ENCODE measurements at regions not wholly inside any gene's neighbourhood (a gene's known extent, or its start where the extent isn't known, plus 50 kb on each side); places are given as distances from the start of the nearest gene placed in this dataset.

GRCh38 chr10:107873007-107873406 lies 708.5 kb upstream of the SORCS1 start:
- Histone ChIP-seq H4K20me1 (ENCODE audit: insufficient read depth, poor library complexity, severe bottlenecking) (no peaks in the 10 kb centered on the region), H3K4me2 (no peak overlapping the region), H3K36me3 (replicated peaks; ENCODE audit: insufficient read depth, low read depth) (no peaks in the 10 kb centered on the region), H3K27ac (no peak overlapping the region), H3K4me1 (ENCODE audit: insufficient read depth) (no peaks in the 10 kb centered on the region), H2AFZ (no peak overlapping the region), H3K4me3 (no peak overlapping the region), H3K79me2 (no peaks in the 10 kb centered on the region), H3K27me3 (no peaks in the 10 kb centered on the region), H3K9me3 (ENCODE audit: low read depth) (no peaks in the 10 kb centered on the region), H3K9me2 (replicated peaks; ENCODE audit: insufficient read depth) (no peaks in the 10 kb centered on the region)
- TF ChIP-seq CTCF (IDR thresholded peaks at IDR 0.05; ENCODE audit: poor library complexity) (no peak), EZH2phosphoT487 (IDR thresholded peaks at IDR 0.05; ENCODE audit: low read depth, severe bottlenecking, unreplicated experiment) (no peak), EZH2 (IDR thresholded peaks at IDR 0.05; ENCODE audit: borderline replicate concordance) (no peak)
- no peak for DNase-seq (ENCODE audit: low spot score)
- 92% methylated on average over 3 of the region's 3 CpGs for WGBS (ENCODE audit: low lambda C conversion rate, missing lambda C conversion rate)

- DNase-seq (ENCODE audit: low spot score): no peak
- WGBS (ENCODE audit: low lambda C conversion rate, missing lambda C conversion rate): 68% methylated on average over 6 of the region's 6 CpGs
- no peaks in the 10 kb centered on the region for H3K9me3 ChIP-seq (ENCODE audit: low read depth)
These were observed 701.2 kb upstream of the SORCS1 start for GRCh38 chr10:107865691-107866090.

GRCh38 chr10:107859065-107859464 lies 694.6 kb upstream of the SORCS1 start:
- no peaks in the 10 kb centered on the region for H3K27me3 ChIP-seq
- H3K27ac ChIP-seq: no peak overlapping the region
- H3K4me1 ChIP-seq (ENCODE audit: insufficient read depth): no peaks in the 10 kb centered on the region
- 85% methylated on average over 5 of the region's 5 CpGs for WGBS (ENCODE audit: low lambda C conversion rate, missing lambda C conversion rate)
- H3K4me3 ChIP-seq: no peak overlapping the region
- no peaks in the 10 kb centered on the region for H3K36me3 ChIP-seq (replicated peaks; ENCODE audit: insufficient read depth, low read depth)
- no peaks in the 10 kb centered on the region for H4K20me1 ChIP-seq (ENCODE audit: insufficient read depth, poor library complexity, severe bottlenecking)
- no peaks in the 10 kb centered on the region for H3K9me3 ChIP-seq (ENCODE audit: low read depth)
- no peak overlapping the region for H2AFZ ChIP-seq
- no peak for DNase-seq (ENCODE audit: low spot score)
- H3K9me2 ChIP-seq (replicated peaks; ENCODE audit: insufficient read depth): no peaks in the 10 kb centered on the region
- H3K4me2 ChIP-seq: no peak overlapping the region
- TF ChIP-seq EZH2phosphoT487 (IDR thresholded peaks at IDR 0.05; ENCODE audit: low read depth, severe bottlenecking, unreplicated experiment) (no peak), CTCF (IDR thresholded peaks at IDR 0.05; ENCODE audit: poor library complexity) (no peak), EZH2 (IDR thresholded peaks at IDR 0.05; ENCODE audit: borderline replicate concordance) (no peak)
- H3K79me2 ChIP-seq: no peaks in the 10 kb centered on the region

More at GRCh38 chr10:107865691-107866090, 701.2 kb upstream of the SORCS1 start:
- H3K79me2 ChIP-seq: no peaks in the 10 kb centered on the region
- H3K4me3 ChIP-seq: no peak overlapping the region
- no peaks in the 10 kb centered on the region for H3K27me3 ChIP-seq
- H3K36me3 ChIP-seq (replicated peaks; ENCODE audit: insufficient read depth, low read depth): no peaks in the 10 kb centered on the region
- H2AFZ ChIP-seq: no peak overlapping the region
- no peak overlapping the region for H3K27ac ChIP-seq
- no peak for TF ChIP-seq EZH2 (IDR thresholded peaks at IDR 0.05; ENCODE audit: borderline replicate concordance)
- no peak for TF ChIP-seq EZH2phosphoT487 (IDR thresholded peaks at IDR 0.05; ENCODE audit: low read depth, severe bottlenecking, unreplicated experiment)
- TF ChIP-seq CTCF (IDR thresholded peaks at IDR 0.05; ENCODE audit: poor library complexity): no peak
- no peaks in the 10 kb centered on the region for H3K9me2 ChIP-seq (replicated peaks; ENCODE audit: insufficient read depth)
- H4K20me1 ChIP-seq (ENCODE audit: insufficient read depth, poor library complexity, severe bottlenecking): no peaks in the 10 kb centered on the region
- no peaks in the 10 kb centered on the region for H3K4me1 ChIP-seq (ENCODE audit: insufficient read depth)
- H3K4me2 ChIP-seq: no peak overlapping the region

GRCh38 chr10:107856047-107856315 lies 691.5 kb upstream of the SORCS1 start:
- no peak overlapping the region for H2AFZ ChIP-seq
- no peaks in the 10 kb centered on the region for H3K36me3 ChIP-seq (replicated peaks; ENCODE audit: insufficient read depth, low read depth)
- H3K4me1 ChIP-seq (ENCODE audit: insufficient read depth): no peaks in the 10 kb centered on the region
- TF ChIP-seq CTCF (IDR thresholded peaks at IDR 0.05; ENCODE audit: poor library complexity) (no peak), EZH2 (IDR thresholded peaks at IDR 0.05; ENCODE audit: borderline replicate concordance) (no peak), EZH2phosphoT487 (IDR thresholded peaks at IDR 0.05; ENCODE audit: low read depth, severe bottlenecking, unreplicated experiment) (no peak)
- H3K27ac ChIP-seq: no peak overlapping the region
- no peaks in the 10 kb centered on the region for H3K9me2 ChIP-seq (replicated peaks; ENCODE audit: insufficient read depth)
- no peaks in the 10 kb centered on the region for H3K9me3 ChIP-seq (ENCODE audit: low read depth)
- no peak overlapping the region for H3K4me2 ChIP-seq
- no peaks in the 10 kb centered on the region for H4K20me1 ChIP-seq (ENCODE audit: insufficient read depth, poor library complexity, severe bottlenecking)
- no peaks in the 10 kb centered on the region for H3K79me2 ChIP-seq
- no peaks in the 10 kb centered on the region for H3K27me3 ChIP-seq
- no peak for DNase-seq (ENCODE audit: low spot score)
- H3K4me3 ChIP-seq: no peak overlapping the region
